IMR-90 (cell line): ENCODE measurements at regions not wholly inside any gene's neighbourhood (a gene's known extent, or its start where the extent isn't known, plus 50 kb on each side); places are given as distances from the start of the nearest gene placed in this dataset.

Experiments
- CEBPB ChIP-seq: IDR thresholded peaks from 2 replicates; pipeline ENCODE4 v1.6.1; 2012; ENCODE audit warnings: low read depth, low read length, improper control_type of control experiment
- CHD1 ChIP-seq: IDR thresholded peaks from 2 replicates; pipeline ENCODE4 v1.6.1; 2012; ENCODE audit warnings: low read depth, low read length, improper control_type of control experiment
- MAFK ChIP-seq: IDR thresholded peaks from 2 replicates; pipeline ENCODE4 v1.6.1; 2012; ENCODE audit warnings: low read depth, low read length, improper control_type of control experiment
- MAZ ChIP-seq: IDR thresholded peaks from 2 replicates; pipeline ENCODE4 v1.6.1; 2012; ENCODE audit warnings: low read depth, mild to moderate bottlenecking, low read length, improper control_type of control experiment, moderate library complexity, borderline replicate concordance
- MXI1 ChIP-seq: IDR thresholded peaks from 2 replicates; pipeline ENCODE4 v1.6.1; 2012; ENCODE audit warnings: low read depth, mild to moderate bottlenecking, low read length, moderate library complexity, borderline replicate concordance
- POLR2A ChIP-seq: IDR thresholded peaks from 2 replicates; pipeline ENCODE4 v1.6.1; 2012; ENCODE audit warnings: mild to moderate bottlenecking, low read depth, low read length
- RAD21 ChIP-seq: IDR thresholded peaks from 2 replicates; pipeline ENCODE4 v1.6.1; 2012; ENCODE audit warnings: low read length, improper control_type of control experiment
- RCOR1 ChIP-seq: IDR thresholded peaks from 2 replicates; pipeline ENCODE4 v1.6.1; 2012; ENCODE audit warnings: mild to moderate bottlenecking, low read length, improper control_type of control experiment; ENCODE audit not compliant: insufficient replicate concordance
- RFX5 ChIP-seq: IDR thresholded peaks from 2 replicates; pipeline ENCODE4 v1.8.0; 2012; ENCODE audit warnings: low read depth, mild to moderate bottlenecking, low read length, moderate library complexity
- TF ChIP-seq, protein P1 (sequence below): conservative IDR thresholded peaks from 2 replicates; pipeline ENCODE4 v1.5.1; 2012; ENCODE audit warnings: mild to moderate bottlenecking, low read depth, low read length, improper control_type of control experiment
- TF ChIP-seq, protein P2 (sequence below): fragments of 150-350 bp; IDR thresholded peaks from 2 replicates; pipeline ENCODE4 v1.6.1; 2017; ENCODE audit warnings: mild to moderate bottlenecking, antibody characterized with exemption, low read length, low read depth
- TF ChIP-seq, protein P3 (sequence below): fragments of 150-350 bp; IDR thresholded peaks from 2 replicates; pipeline ENCODE4 v1.6.1; 2016; ENCODE audit warnings: low read depth, mild to moderate bottlenecking, low read length, moderate library complexity, borderline replicate concordance

DNA sequence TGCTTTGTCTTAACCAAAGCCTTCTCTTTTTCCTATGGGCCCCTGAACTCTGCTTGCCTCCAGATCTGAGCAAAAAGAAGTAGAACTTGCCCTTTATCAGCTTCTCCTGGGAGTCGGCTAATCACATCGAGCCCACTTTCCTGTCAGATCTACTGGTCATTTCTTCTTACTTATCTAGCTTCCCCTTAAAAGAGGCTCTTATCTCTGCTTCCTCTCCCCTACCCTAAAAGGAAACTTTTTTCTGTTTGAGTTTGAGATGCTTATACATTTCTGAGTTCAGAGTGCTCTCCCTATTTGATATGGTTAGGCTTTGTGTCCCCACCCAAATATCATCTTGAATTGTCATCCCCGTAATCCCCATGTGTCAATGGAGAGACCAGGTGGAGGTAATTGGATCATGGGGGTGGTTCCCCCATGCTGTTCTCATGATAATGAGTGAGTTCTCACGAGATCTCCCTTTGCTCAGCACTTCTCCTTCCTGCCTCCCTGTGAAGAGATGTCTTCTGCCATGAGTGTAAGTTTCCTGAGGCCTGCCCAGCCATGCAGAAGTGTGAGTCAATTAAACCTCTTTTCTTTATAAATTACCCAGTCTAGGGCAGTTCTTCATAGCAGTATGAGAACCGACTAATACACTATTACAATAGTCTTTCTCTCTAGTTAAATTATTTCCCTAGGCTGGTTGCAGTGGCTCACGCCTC, 114.7 kb upstream of the AMN1 start:
- TF ChIP-seq, protein P1, sequence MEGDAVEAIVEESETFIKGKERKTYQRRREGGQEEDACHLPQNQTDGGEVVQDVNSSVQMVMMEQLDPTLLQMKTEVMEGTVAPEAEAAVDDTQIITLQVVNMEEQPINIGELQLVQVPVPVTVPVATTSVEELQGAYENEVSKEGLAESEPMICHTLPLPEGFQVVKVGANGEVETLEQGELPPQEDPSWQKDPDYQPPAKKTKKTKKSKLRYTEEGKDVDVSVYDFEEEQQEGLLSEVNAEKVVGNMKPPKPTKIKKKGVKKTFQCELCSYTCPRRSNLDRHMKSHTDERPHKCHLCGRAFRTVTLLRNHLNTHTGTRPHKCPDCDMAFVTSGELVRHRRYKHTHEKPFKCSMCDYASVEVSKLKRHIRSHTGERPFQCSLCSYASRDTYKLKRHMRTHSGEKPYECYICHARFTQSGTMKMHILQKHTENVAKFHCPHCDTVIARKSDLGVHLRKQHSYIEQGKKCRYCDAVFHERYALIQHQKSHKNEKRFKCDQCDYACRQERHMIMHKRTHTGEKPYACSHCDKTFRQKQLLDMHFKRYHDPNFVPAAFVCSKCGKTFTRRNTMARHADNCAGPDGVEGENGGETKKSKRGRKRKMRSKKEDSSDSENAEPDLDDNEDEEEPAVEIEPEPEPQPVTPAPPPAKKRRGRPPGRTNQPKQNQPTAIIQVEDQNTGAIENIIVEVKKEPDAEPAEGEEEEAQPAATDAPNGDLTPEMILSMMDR: no peak
- no peak for TF ChIP-seq POLR2A
- no peak for TF ChIP-seq RCOR1
- TF ChIP-seq MXI1: no peak
- TF ChIP-seq, protein P2, sequence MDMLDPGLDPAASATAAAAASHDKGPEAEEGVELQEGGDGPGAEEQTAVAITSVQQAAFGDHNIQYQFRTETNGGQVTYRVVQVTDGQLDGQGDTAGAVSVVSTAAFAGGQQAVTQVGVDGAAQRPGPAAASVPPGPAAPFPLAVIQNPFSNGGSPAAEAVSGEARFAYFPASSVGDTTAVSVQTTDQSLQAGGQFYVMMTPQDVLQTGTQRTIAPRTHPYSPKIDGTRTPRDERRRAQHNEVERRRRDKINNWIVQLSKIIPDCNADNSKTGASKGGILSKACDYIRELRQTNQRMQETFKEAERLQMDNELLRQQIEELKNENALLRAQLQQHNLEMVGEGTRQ: no peak
- TF ChIP-seq RFX5: no peak
- TF ChIP-seq CEBPB: no peak
- TF ChIP-seq CHD1: no peak
- TF ChIP-seq RAD21: no peak
- TF ChIP-seq MAZ: no peak
- no peak for TF ChIP-seq MAFK
- TF ChIP-seq, protein P3, sequence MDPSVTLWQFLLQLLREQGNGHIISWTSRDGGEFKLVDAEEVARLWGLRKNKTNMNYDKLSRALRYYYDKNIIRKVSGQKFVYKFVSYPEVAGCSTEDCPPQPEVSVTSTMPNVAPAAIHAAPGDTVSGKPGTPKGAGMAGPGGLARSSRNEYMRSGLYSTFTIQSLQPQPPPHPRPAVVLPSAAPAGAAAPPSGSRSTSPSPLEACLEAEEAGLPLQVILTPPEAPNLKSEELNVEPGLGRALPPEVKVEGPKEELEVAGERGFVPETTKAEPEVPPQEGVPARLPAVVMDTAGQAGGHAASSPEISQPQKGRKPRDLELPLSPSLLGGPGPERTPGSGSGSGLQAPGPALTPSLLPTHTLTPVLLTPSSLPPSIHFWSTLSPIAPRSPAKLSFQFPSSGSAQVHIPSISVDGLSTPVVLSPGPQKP: no peak
